ENCODE measurements at regions not wholly inside any gene's neighbourhood (a gene's known extent, or its start where the extent isn't known, plus 50 kb on each side); places are given as distances from the start of the nearest gene placed in this dataset.

GRCh38 chrX:131477498-131477897 lies 66.4 kb upstream of the OR13H1 start:
- DNase-seq (ENCODE audit: low spot score, unreplicated experiment): no peak
- H3K4me1 Mint-ChIP-seq (ENCODE audit: low read depth): no peaks in the 10 kb centered on the region
- H3K36me3 Mint-ChIP-seq (ENCODE audit: insufficient read depth): peaks cover 37% of the 10 kb centered on the region
- peaks cover 33% of the 10 kb centered on the region for H3K9me3 Mint-ChIP-seq (ENCODE audit: low read depth)
- no peaks in the 10 kb centered on the region for H3K27me3 Mint-ChIP-seq
- no peak overlapping the region for H3K4me3 Mint-ChIP-seq (ENCODE audit: low read depth)
- H3K27ac Mint-ChIP-seq: no peak overlapping the region
- TF ChIP-seq CTCF (IDR thresholded peaks at IDR 0.05; ENCODE audit: unreplicated experiment): no peak
